Stimulated activated CD4-positive, alpha-beta T cell treated with anti-CD3 and anti-CD28 coated beads, TNF-alpha, amount 100 ng/mL, for 24 hours (primary cell): ENCODE measurements at regions not wholly inside any gene's neighbourhood (a gene's known extent, or its start where the extent isn't known, plus 50 kb on each side); places are given as distances from the start of the nearest gene placed in this dataset.
"Not testable (repeated sequence)": the region's sequence is repeated elsewhere in the genome, so short reads cannot be mapped to it uniquely, and the experiment has no call there.

ENCODE experiments used
- DNase-seq, 3 experiments: peaks; one replicate each; pipeline ENCODE4 v3.0.0-alpha.2; 2020; ENCODE audit warnings: low read depth in 3 of 3

- DNase-seq: no peak
Measured at GRCh38 chr1:83511146-83511726, 487.7 kb downstream of the TTLL7 start.

GRCh38 chr1:83509301-83509781, 489.6 kb downstream of the TTLL7 start:
- DNase-seq: no peak

GRCh38 chr1:83508485-83509151, 490.3 kb downstream of the TTLL7 start:
- DNase-seq: peak in 2 of 3 experiments; percentile 9 to 12

- no peak for DNase-seq
Measured at GRCh38 chr1:83505148-83505547, 493.8 kb downstream of the TTLL7 start.

GRCh38 chr1:83503153-83503552, 495.8 kb downstream of the TTLL7 start:
- DNase-seq: no peak

GRCh38 chr1:83500987-83501591, 497.8 kb downstream of the TTLL7 start:
- no peak for DNase-seq

- DNase-seq: no peak
Measured at GRCh38 chr1:83500531-83500930, 498.4 kb downstream of the TTLL7 start.

- DNase-seq: no peak
Measured at GRCh38 chr1:83499998-83500397, 498.9 kb downstream of the TTLL7 start.

- DNase-seq: no peak
Measured at GRCh38 chr1:83497563-83497962, 501.4 kb downstream of the TTLL7 start.

- no peak for DNase-seq
Measured at GRCh38 chr1:83495560-83495959, 503.4 kb downstream of the TTLL7 start.

GRCh38 chr1:83493633-83494032, 505.3 kb downstream of the TTLL7 start:
- DNase-seq: no peak

- DNase-seq: no peak
Measured at GRCh38 chr1:83491930-83492329, 507.0 kb downstream of the TTLL7 start.

- no peak for DNase-seq
Measured at GRCh38 chr1:83490988-83491387, 507.9 kb downstream of the TTLL7 start.

- not testable (repeated sequence) for DNase-seq
Measured at GRCh38 chr1:83488105-83488504, 510.8 kb downstream of the TTLL7 start.

GRCh38 chr1:83487460-83487859, 511.5 kb downstream of the TTLL7 start:
- DNase-seq: not testable (repeated sequence)

GRCh38 chr1:83485314-83486019, 513.5 kb downstream of the TTLL7 start:
- not testable (repeated sequence) for DNase-seq

- not testable (repeated sequence) for DNase-seq
Measured at GRCh38 chr1:83481284-83481683, 517.6 kb downstream of the TTLL7 start.

- not testable (repeated sequence) for DNase-seq
Measured at GRCh38 chr1:83479591-83480239, 519.2 kb downstream of the TTLL7 start.

GRCh38 chr1:83478127-83478526, 520.8 kb downstream of the TTLL7 start:
- not testable (repeated sequence) for DNase-seq

- DNase-seq: not testable (repeated sequence)
Measured at GRCh38 chr1:83476518-83476917, 522.4 kb downstream of the TTLL7 start.

- DNase-seq: not testable (repeated sequence)
Measured at GRCh38 chr1:83474946-83475345, 524.0 kb downstream of the TTLL7 start.

- not testable (repeated sequence) for DNase-seq
Measured at GRCh38 chr1:83473986-83474385, 524.9 kb downstream of the TTLL7 start.
